Activated B cell treated with CpG ODN at 0.5 μM for 24 hours (primary cell): ENCODE measurements at regions not wholly inside any gene's neighbourhood (a gene's known extent, or its start where the extent isn't known, plus 50 kb on each side); places are given as distances from the start of the nearest gene placed in this dataset.

ENCODE experiments used
- ATAC-seq: fragments of 200-7000 bp; cut with Tn5 transposase; one replicate; pipeline ENCODE4 v1.10.0; 2021; ENCODE audit warnings: low read depth, mild to moderate bottlenecking, moderate library complexity
- CTCF ChIA-PET: fragments of 350-600 bp; sonication (Branson Sonifier 250); formaldehyde crosslinking; loops from one replicate; lab custom pipeline; 2021; ENCODE audit warnings: antibody characterized with exemption; lab: Charles Lee
- POLR2A ChIA-PET: fragments of 350-600 bp; sonication (Branson Sonifier 250); formaldehyde crosslinking; loops from one replicate; lab custom pipeline; 2021; ENCODE audit warnings: antibody characterized with exemption; lab: Charles Lee
- DNase-seq: peaks from one replicate; pipeline ENCODE4 v3.0.0; 2022
- H3K27ac Mint-ChIP-seq: one replicate; pipeline ENCODE4 v1.8.0; 2020; ENCODE audit warnings: mixed read lengths
- H3K27me3 Mint-ChIP-seq: one replicate; pipeline ENCODE4 v1.8.0; 2021; ENCODE audit warnings: mixed read lengths
- H3K36me3 Mint-ChIP-seq: one replicate; pipeline ENCODE4 v1.8.0; 2021; ENCODE audit warnings: low read depth, mixed read lengths
- H3K4me1 Mint-ChIP-seq: one replicate; pipeline ENCODE4 v1.8.0; 2021; ENCODE audit warnings: mixed read lengths
- H3K4me3 Mint-ChIP-seq: one replicate; pipeline ENCODE4 v1.8.0; 2020; ENCODE audit warnings: mild to moderate bottlenecking, mixed read lengths
- H3K9me3 Mint-ChIP-seq: one replicate; pipeline ENCODE4 v1.8.0; 2020; ENCODE audit warnings: mixed read lengths
- intact Hi-C: fragments of 100-400 bp; cut with micrococcal nuclease; formaldehyde crosslinking; loops from one replicate; pipeline ENCODE4 v1.15.1; 2024
- TF ChIP-seq, protein P1 (sequence below): fragments of 200-600 bp; IDR thresholded peaks from one replicate; pipeline ENCODE4 v1.8.0; 2022; ENCODE audit warnings: antibody characterized with exemption, mild to moderate bottlenecking

DNA sequence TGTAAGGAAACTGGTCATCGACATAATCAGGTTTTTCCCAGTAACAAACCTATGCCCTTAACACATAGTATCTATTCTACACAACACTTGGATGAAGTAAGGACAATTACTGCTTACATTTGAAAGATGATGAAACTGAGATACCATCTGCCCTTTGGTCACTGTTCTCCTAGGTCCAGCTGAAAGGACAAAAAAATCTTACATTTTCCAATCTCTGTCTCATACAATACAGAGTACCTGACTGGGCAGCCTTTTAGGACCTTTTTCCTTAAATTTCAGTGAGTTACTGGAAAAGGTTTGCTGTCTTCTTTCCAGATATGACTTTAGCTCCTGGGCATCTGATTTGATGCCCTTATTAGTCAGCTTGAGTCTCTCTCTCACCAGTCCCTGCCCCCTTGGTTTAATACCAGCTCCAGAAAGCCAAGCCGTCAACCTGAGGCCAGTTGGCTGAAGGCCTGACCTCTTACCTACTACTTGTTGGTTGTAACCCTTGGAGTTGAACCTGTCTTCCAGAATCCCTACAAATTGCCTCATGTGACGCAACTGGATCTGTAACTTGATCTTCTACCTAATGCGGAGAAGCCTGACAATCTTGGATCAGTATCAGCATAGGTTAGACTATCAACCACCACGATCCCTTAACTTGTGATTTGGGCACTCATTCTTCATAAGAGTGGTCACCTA lies 355.3 kb upstream of the ZNF385D start:
- POLR2A ChIA-PET = no interaction called here
- no peak overlapping the region for H3K4me3 Mint-ChIP-seq
- no peak for ATAC-seq
- intact Hi-C loops = no loop called here
- TF ChIP-seq, protein P1, sequence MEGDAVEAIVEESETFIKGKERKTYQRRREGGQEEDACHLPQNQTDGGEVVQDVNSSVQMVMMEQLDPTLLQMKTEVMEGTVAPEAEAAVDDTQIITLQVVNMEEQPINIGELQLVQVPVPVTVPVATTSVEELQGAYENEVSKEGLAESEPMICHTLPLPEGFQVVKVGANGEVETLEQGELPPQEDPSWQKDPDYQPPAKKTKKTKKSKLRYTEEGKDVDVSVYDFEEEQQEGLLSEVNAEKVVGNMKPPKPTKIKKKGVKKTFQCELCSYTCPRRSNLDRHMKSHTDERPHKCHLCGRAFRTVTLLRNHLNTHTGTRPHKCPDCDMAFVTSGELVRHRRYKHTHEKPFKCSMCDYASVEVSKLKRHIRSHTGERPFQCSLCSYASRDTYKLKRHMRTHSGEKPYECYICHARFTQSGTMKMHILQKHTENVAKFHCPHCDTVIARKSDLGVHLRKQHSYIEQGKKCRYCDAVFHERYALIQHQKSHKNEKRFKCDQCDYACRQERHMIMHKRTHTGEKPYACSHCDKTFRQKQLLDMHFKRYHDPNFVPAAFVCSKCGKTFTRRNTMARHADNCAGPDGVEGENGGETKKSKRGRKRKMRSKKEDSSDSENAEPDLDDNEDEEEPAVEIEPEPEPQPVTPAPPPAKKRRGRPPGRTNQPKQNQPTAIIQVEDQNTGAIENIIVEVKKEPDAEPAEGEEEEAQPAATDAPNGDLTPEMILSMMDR = no peak
- no peaks in the 10 kb centered on the region for H3K9me3 Mint-ChIP-seq
- CTCF ChIA-PET = no interaction called here
- H3K36me3 Mint-ChIP-seq = no peaks in the 10 kb centered on the region
- H3K27ac Mint-ChIP-seq = no peak overlapping the region
- DNase-seq = no peak
- no peaks in the 10 kb centered on the region for H3K27me3 Mint-ChIP-seq
- no peaks in the 10 kb centered on the region for H3K4me1 Mint-ChIP-seq

GRCh38 chr3:22111226-22111625 lies 360.2 kb upstream of the ZNF385D start:
- DNase-seq = no peak
- no peaks in the 10 kb centered on the region for H3K27me3 Mint-ChIP-seq
- no peaks in the 10 kb centered on the region for H3K4me1 Mint-ChIP-seq
- H3K27ac Mint-ChIP-seq = no peak overlapping the region
- ChIA-PET POLR2A (no interaction called here), CTCF (interaction anchor here (0.7 kb wide), 1 partner anchor 13 kb away, joined by 4 read pairs; no protein-coding TSS in a partner anchor)
- ATAC-seq = no peak
- H3K4me3 Mint-ChIP-seq = no peak overlapping the region
- intact Hi-C loops = no loop called here
- no peaks in the 10 kb centered on the region for H3K36me3 Mint-ChIP-seq
- TF ChIP-seq, protein P1 = no peak
- H3K9me3 Mint-ChIP-seq = no peaks in the 10 kb centered on the region

DNA sequence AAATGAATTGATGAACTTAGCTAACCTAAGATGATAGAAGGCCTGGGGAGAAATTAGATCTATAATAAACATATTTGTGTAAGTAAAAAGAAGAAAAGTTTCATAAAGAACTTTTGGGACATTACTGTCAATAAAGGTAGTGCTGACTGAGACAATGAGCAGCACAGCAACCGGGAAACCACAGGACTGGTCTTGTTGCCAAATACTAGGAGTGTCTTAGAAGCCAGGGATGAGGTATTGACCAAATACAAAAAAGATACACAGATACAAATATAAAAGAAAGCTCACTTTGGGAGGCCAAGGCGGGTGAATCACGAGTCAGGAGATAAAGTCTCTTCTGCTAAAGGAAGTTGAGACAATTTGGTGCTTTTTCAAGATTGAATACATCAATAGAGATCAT lies 362.4 kb upstream of the ZNF385D start:
- no peak overlapping the region for H3K27ac Mint-ChIP-seq
- TF ChIP-seq, protein P1 = no peak
- no peaks in the 10 kb centered on the region for H3K36me3 Mint-ChIP-seq
- no peak overlapping the region for H3K4me3 Mint-ChIP-seq
- intact Hi-C loops = no loop called here
- ChIA-PET POLR2A (no interaction called here), CTCF (no interaction called here)
- ATAC-seq = no peak
- H3K4me1 Mint-ChIP-seq = no peaks in the 10 kb centered on the region
- H3K27me3 Mint-ChIP-seq = no peaks in the 10 kb centered on the region
- DNase-seq = no peak
- H3K9me3 Mint-ChIP-seq = no peaks in the 10 kb centered on the region

DNA sequence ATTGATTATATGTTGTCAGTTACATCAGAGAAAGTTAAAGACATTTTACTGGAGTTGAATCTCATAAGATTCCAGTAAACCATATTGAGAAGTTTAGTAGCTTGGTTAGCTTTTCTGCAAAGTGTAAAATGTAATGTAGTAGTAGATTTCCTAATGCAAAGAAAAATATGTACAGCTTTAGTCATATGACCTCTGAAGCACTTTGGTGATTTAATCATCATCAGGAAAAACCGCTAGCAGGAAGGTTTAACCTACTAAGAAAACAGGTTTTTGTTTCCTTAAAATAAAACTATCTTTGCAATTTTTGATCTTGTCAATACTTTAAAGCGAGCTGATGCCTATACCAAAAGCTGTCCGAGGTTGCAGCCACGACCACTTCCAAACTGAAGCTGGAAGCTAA lies 364.6 kb upstream of the ZNF385D start:
- TF ChIP-seq, protein P1 = no peak
- ChIA-PET CTCF (interaction anchor here (1.1 to 1.3 kb wide), 2 partner anchors 9 to 1604 kb away, joined by 3 to 4 read pairs; no protein-coding TSS in a partner anchor), POLR2A (no interaction called here)
- H3K4me1 Mint-ChIP-seq = no peaks in the 10 kb centered on the region
- H3K4me3 Mint-ChIP-seq = no peak overlapping the region
- H3K27ac Mint-ChIP-seq = no peak overlapping the region
- intact Hi-C loops = loop anchor here (5.0 kb wide), 1 partner anchor 1888 kb away; no protein-coding TSS in a partner anchor
- H3K36me3 Mint-ChIP-seq = no peaks in the 10 kb centered on the region
- ATAC-seq = no peak
- H3K27me3 Mint-ChIP-seq = no peaks in the 10 kb centered on the region
- H3K9me3 Mint-ChIP-seq = no peaks in the 10 kb centered on the region
- DNase-seq = no peak

DNA sequence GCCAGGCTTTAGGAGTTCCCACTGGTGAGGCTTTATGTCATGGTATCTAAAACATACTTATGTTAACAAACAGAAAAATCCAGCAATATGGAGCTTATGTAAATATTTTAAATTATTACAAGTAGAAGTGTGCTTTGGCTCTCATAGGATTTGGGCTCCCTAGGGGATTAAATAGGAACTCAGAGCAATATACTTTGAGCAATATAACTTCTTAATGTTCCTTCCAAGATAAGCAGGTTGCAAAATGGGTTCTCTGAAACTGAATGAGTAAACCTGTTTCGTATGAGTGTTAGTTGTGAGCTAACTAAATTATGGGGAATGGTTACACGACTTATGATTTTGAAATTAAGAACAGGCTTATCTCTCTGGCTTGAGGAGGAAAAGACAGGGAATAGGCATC lies 366.1 kb upstream of the ZNF385D start:
- DNase-seq = no peak
- Mint-ChIP-seq H3K27ac (no peak overlapping the region), H3K4me1 (no peaks in the 10 kb centered on the region), H3K36me3 (no peaks in the 10 kb centered on the region), H3K9me3 (no peaks in the 10 kb centered on the region), H3K4me3 (no peak overlapping the region), H3K27me3 (no peaks in the 10 kb centered on the region)
- TF ChIP-seq, protein P1 = no peak
- intact Hi-C loops = loop anchor here (1.0 to 5.0 kb wide), 2 partner anchors 1777 to 1890 kb away; no protein-coding TSS in a partner anchor
- ChIA-PET CTCF (no interaction called here), POLR2A (no interaction called here)
- no peak for ATAC-seq
